Left lung (tissue), 4 donors: ENCODE measurements at regions not wholly inside any gene's neighbourhood (a gene's known extent, or its start where the extent isn't known, plus 50 kb on each side); places are given as distances from the start of the nearest gene placed in this dataset.
A peak's percentile ranks its signal among the peaks of the same experiment; 100 is the strongest.

Experiments
- ATAC-seq: fragments of 200-7000 bp; cut with Tn5 transposase; one replicate; pipeline ENCODE4 v1.9.1; 2020; ENCODE audit warnings: moderate library complexity
- DNase-seq, 4 donors: peaks; one replicate each; pipeline ENCODE4 v3.0.0-alpha.2; 2013 to 2020
- H3K27ac ChIP-seq, 2 donors: fragments of 200-600 bp; sonication (generic) in 1 of 2; one replicate each; pipeline versions ENCODE4 v1.5.0 to v1.8.0; 2020 to 2021
- H3K27me3 ChIP-seq, 2 donors: fragments of 200-600 bp; sonication (generic) in 1 of 2; one replicate each; pipeline versions ENCODE4 v1.5.0 to v1.8.0; 2020 to 2021
- H3K36me3 ChIP-seq, 2 donors: fragments of 200-600 bp; sonication (generic) in 1 of 2; one replicate each; pipeline versions ENCODE4 v1.5.0 to v1.8.0; 2020 to 2021
- H3K4me1 ChIP-seq, 2 donors: fragments of 200-600 bp; one replicate each; pipeline ENCODE4 v1.8.0; 2021
- H3K4me3 ChIP-seq, 2 donors: fragments of 200-600 bp; sonication (generic) in 1 of 2; one replicate each; pipeline versions ENCODE4 v1.5.0 to v1.8.0; 2020 to 2021; ENCODE audit warnings: mild to moderate bottlenecking in 1 of 2
- H3K9me3 ChIP-seq, 2 donors: fragments of 200-600 bp; sonication (generic) in 1 of 2; one replicate each; pipeline versions ENCODE4 v1.5.0 to v1.8.0; 2020 to 2021
- CTCF ChIP-seq, 2 donors: fragments of 200-600 bp; sonication (generic) in 1 of 2; IDR thresholded peaks; one replicate each; pipeline versions ENCODE4 v1.5.0 to v1.8.0; 2021; ENCODE audit warnings: antibody characterized with exemption in 2 of 2
- intact Hi-C, 2 donors: fragments of 100-400 bp; cut with DNase I; formaldehyde crosslinking; loops; one replicate each; pipeline versions ENCODE4 v1.11.2 to v1.14.2; 2022
- donor health status: DM: no; HTN: yes; CAD: no.
- donor health status: DM: no; HTN: no; CAD: no.

GRCh38 chr2:67502346-67503065 lies 105.4 kb downstream of the ETAA1 start:
- H3K4me1 ChIP-seq = no peaks in the 10 kb centered on the region
- ATAC-seq (no peak), DNase-seq (no peak)
- no peak for TF ChIP-seq CTCF (IDR thresholded peaks at IDR 0.05)
- no peaks in the 10 kb centered on the region for H3K9me3 ChIP-seq
- peak overlapping the region in 1 of 2 donors; percentile 11 for H3K27ac ChIP-seq
- H3K36me3 ChIP-seq = no peaks in the 10 kb centered on the region
- H3K4me3 ChIP-seq = no peak overlapping the region
- intact Hi-C loops = no loop called here
- H3K27me3 ChIP-seq = no peaks in the 10 kb centered on the region

GRCh38 chr2:67503066-67503795 lies 106.1 kb downstream of the ETAA1 start:
- DNase-seq (no peak), ATAC-seq (peak; percentile 13)
- intact Hi-C loops = no loop called here
- no peaks in the 10 kb centered on the region for H3K4me1 ChIP-seq
- H3K27me3 ChIP-seq = no peaks in the 10 kb centered on the region
- H3K4me3 ChIP-seq = no peak overlapping the region
- no peak overlapping the region for H3K27ac ChIP-seq
- TF ChIP-seq CTCF (IDR thresholded peaks at IDR 0.05) = no peak
- no peaks in the 10 kb centered on the region for H3K36me3 ChIP-seq
- no peaks in the 10 kb centered on the region for H3K9me3 ChIP-seq

- Histone ChIP-seq H3K4me1 (no peaks in the 10 kb centered on the region), H3K27ac (no peak overlapping the region), H3K27me3 (no peaks in the 10 kb centered on the region), H3K4me3 (no peak overlapping the region), H3K36me3 (no peaks in the 10 kb centered on the region), H3K9me3 (no peaks in the 10 kb centered on the region)
- TF ChIP-seq CTCF (IDR thresholded peaks at IDR 0.05) = no peak
- intact Hi-C loops = no loop called here
- ATAC-seq = peak; percentile 24
- DNase-seq = no peak
These were observed 113.6 kb downstream of the ETAA1 start for GRCh38 chr2:67510745-67511144.

- ATAC-seq (peak; percentile 43), DNase-seq (no peak)
- Histone ChIP-seq H3K4me3 (no peak overlapping the region), H3K9me3 (no peaks in the 10 kb centered on the region), H3K36me3 (no peaks in the 10 kb centered on the region), H3K27me3 (no peaks in the 10 kb centered on the region), H3K4me1 (no peaks in the 10 kb centered on the region), H3K27ac (peak overlapping the region in 1 of 2 donors; percentile 7)
- TF ChIP-seq CTCF (IDR thresholded peaks at IDR 0.05) = no peak
- intact Hi-C loops = no loop called here
These were observed 117.4 kb downstream of the ETAA1 start for GRCh38 chr2:67514515-67514914.

GRCh38 chr2:67515056-67515455 lies 117.9 kb downstream of the ETAA1 start:
- no peaks in the 10 kb centered on the region for H3K27me3 ChIP-seq
- no peaks in the 10 kb centered on the region for H3K9me3 ChIP-seq
- no peak for DNase-seq
- H3K27ac ChIP-seq = no peak overlapping the region
- TF ChIP-seq CTCF (IDR thresholded peaks at IDR 0.05) = no peak
- no peaks in the 10 kb centered on the region for H3K36me3 ChIP-seq
- H3K4me3 ChIP-seq = no peak overlapping the region
- no peaks in the 10 kb centered on the region for H3K4me1 ChIP-seq
- ATAC-seq = no peak
- intact Hi-C loops = no loop called here
